GM10266 (cell line): ENCODE measurements at regions not wholly inside any gene's neighbourhood (a gene's known extent, or its start where the extent isn't known, plus 50 kb on each side); places are given as distances from the start of the nearest gene placed in this dataset.

Experiments used
- DNase-seq: peaks from one replicate; pipeline ENCODE4 v3.0.0; 2012; ENCODE audit errors: extremely low spot score
- TF ChIP-seq, protein P1 (sequence below): IDR thresholded peaks from 2 replicates; pipeline ENCODE4 v1.5.1; 2012; ENCODE audit warnings: mild to moderate bottlenecking, low read depth; ENCODE audit not compliant: control insufficient read depth, insufficient read depth; ENCODE audit errors: missing control alignments

DNA sequence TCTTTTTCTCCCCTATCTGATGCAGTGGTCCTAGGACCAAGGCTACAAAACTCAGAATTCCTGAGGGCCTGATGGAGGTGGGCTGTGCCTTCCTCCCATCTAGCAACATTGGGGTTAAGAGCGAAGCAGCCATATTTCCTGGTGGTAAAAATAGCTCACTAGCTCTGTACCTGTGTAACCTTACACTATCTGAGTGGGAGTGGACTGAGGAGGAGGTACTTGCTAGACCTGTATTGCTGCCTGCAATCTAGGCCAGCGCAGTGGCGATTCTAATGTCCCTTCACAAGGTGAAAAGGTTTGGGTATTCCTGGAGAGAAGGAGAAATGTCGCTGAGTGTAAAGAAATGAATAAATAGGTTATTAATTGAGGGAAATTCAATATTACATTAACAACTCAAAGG, 80.2 kb upstream of the LIFR start:
- TF ChIP-seq, protein P1, sequence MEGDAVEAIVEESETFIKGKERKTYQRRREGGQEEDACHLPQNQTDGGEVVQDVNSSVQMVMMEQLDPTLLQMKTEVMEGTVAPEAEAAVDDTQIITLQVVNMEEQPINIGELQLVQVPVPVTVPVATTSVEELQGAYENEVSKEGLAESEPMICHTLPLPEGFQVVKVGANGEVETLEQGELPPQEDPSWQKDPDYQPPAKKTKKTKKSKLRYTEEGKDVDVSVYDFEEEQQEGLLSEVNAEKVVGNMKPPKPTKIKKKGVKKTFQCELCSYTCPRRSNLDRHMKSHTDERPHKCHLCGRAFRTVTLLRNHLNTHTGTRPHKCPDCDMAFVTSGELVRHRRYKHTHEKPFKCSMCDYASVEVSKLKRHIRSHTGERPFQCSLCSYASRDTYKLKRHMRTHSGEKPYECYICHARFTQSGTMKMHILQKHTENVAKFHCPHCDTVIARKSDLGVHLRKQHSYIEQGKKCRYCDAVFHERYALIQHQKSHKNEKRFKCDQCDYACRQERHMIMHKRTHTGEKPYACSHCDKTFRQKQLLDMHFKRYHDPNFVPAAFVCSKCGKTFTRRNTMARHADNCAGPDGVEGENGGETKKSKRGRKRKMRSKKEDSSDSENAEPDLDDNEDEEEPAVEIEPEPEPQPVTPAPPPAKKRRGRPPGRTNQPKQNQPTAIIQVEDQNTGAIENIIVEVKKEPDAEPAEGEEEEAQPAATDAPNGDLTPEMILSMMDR: no peak
- no peak for DNase-seq

DNA sequence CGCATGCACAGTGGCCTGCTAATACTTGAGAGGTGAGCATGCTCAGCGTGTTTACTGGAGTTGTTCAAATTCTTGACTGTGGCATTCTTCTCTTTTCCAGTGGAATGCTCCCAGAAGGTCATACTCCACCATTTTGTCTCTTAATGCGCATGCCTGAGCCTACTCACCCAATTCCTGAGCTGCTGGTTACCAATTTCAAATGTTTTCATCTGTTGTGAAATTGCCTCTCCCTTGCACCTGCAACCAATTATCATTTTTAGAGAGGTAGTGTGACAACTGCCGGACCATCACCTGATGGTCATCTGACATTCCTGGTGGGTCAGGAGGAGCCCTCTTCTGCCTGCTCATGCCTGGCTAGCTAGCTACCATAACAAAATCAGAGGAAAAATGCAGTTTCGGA, 82.2 kb upstream of the LIFR start:
- DNase-seq: no peak
- TF ChIP-seq, protein P1: no peak

DNA sequence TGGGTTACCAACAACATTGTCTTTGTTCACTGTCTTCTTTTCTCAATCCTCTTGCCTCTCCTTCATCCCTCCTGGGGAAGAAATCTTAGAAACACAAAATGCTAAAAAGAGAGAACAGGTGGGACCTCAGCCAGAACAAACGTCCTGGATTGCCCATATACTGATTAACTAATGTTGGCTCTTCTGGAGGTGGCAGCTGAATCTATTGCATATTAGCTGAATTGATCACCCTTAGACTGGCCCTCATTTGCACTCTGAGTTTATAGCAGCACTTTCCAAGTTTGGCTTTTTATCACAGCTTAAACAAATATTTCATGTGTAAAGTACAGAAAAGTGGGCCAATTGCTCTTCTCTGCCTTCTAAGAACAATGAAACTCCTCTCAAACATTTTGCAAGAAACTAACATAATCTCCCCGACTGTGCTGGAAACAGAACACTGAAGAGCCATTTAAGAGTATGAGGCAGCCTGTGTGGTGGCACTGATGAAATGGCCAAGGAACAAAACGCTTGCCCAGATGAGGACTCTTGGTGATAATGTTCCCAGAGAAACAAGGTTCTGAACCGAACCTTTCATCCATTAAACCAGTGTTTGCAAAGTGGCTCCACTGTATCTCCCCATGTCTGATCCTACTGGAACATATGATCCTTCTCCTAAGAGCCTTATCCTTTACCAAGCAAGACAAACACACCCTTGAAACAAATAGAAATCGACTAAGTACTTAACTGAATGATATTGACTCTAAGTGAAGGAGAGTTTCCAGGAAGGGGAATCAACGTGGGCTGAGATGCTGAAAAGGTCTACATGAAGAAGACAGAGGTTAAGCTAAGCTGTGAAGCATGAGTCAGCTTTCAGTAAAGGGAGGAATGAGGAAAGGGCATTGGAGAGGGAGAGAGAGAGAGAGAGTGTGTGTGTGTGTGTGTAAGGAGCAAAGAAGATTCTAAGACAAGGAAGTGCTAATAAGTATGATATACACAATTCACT, 83.2 kb upstream of the LIFR start:
- TF ChIP-seq, protein P1: no peak
- DNase-seq: no peak

DNA sequence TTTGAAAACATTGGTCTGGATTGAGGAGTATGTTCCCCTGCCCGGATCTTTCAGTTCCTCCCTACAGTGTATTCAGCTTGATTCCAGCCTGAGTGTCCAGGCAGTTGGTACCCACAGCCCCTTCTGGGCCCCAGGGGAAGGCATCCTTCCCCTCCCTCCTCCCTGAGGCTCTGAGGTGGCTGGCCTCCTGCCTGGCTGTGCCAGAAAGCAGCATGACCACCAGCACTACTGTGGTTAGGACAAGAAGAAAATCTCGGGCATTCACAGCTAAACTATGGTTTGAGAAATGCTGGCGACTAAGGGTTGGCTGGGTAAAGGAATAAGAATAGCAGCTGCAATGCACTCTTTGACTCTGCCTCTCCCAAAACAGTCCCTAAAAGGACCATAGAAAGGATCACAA, 84.6 kb upstream of the LIFR start:
- no peak for DNase-seq
- TF ChIP-seq, protein P1: no peak

DNA sequence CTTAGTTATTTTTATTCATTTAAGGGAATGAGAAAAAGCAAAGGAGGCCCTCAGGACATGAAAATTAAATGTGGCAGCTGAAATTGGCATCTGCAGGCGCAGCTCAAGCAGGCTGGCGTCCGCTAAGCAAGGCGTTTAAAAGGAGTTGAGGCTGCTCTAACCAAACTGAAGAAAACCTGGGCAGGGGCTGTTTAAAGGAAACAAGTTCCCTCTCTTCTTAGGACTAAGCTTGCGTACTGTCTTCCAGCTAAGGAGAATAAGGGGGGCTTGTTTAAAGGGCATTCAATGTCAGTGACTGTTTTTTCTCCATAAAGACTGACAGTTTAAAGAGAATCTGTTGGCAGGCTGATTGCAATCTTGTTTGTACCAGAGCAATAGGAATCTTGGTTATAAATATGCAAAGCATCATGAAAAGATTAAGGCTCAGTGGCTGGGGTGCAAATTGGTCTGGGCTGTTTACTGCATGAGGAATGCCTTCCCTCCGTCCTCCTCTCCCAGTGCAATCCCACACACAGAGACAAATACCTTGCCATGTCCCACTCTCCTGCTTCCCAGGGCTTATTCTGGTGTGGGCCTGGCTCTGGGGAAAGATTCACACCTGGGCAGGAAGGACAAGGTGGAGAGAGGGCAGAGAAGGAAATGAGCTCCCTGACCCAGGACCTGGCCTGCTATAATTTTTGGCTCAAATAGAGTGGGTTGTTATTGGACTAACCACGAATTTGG, 85.9 kb upstream of the LIFR start:
- DNase-seq: no peak
- TF ChIP-seq, protein P1: no peak

DNA sequence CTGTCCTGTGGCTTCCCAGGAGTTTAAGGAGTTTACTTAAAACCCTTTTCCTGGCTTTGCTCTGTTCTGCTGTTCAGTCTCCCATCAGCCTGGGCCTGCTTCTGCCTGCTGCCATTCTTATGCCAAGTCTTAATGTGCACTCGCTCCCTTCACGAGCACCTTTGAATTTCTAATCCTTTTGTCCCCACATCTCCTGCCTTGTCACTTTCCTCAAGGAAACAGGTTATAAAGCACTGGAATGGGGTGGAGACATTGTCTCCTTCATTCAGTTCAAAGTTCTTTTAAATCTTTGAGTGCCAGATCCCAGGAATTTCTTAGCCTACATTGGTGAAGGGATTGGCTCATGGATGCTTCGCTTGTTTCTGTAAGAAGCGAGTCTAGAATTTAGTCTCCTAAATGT, 87.2 kb upstream of the LIFR start:
- TF ChIP-seq, protein P1: no peak
- no peak for DNase-seq

DNA sequence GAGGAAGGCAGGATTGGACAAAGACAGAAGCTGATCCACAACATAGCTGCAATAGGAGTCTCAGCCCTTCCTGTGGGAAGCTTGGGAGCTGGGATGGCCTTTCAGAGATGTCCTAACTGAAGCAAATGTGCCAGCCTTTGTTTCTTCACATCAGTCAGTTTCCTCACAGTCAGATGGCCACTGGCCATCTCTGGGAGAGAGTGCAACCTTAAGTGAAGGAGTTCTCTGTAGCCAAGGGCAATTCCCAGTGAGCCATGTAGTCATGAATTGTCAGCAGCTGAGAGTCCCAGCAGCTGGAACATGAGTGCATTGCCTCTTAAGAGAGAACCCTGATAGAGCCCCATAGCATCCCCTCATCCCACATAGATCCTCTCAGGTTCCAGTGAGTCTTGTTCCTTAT, 89.1 kb upstream of the LIFR start:
- TF ChIP-seq, protein P1: no peak
- DNase-seq: no peak
